ENCODE measurements at regions not wholly inside any gene's neighbourhood (a gene's known extent, or its start where the extent isn't known, plus 50 kb on each side); places are given as distances from the start of the nearest gene placed in this dataset.

- Histone ChIP-seq H3K27ac (ENCODE audit: low read length) (no peak overlapping the region), H3K9ac (ENCODE audit: low read length) (no peak overlapping the region), H3K79me2 (ENCODE audit: low read length) (no peaks in the 10 kb centered on the region), H4K20me1 (ENCODE audit: insufficient read depth, low read length) (no peaks in the 10 kb centered on the region), H3K27me3 (ENCODE audit: low read depth, low read length) (no peaks in the 10 kb centered on the region), H3K4me2 (ENCODE audit: low read length) (no peak overlapping the region), H3K4me3 (ENCODE audit: low read length) (no peak overlapping the region), H2AFZ (ENCODE audit: low read depth, low read length) (no peak overlapping the region), H3K9me3 (ENCODE audit: insufficient read depth, low read length) (no peaks in the 10 kb centered on the region), H3K36me3 (replicated peaks; ENCODE audit: low read depth, low read length) (no peaks in the 10 kb centered on the region), H3K4me1 (ENCODE audit: low read length) (no peaks in the 10 kb centered on the region)
- TF ChIP-seq EZH2phosphoT487 (IDR thresholded peaks at IDR 0.05; ENCODE audit: low read depth) (no peak), CTCF (IDR thresholded peaks at IDR 0.05; ENCODE audit: low read depth, low read length) (no peak)
These were observed 196.1 kb downstream of the ANAPC1 start for GRCh38 chr2:111687911-111688310.

GRCh38 chr2:111688482-111688881 lies 195.5 kb downstream of the ANAPC1 start:
- Histone ChIP-seq H3K4me2 (ENCODE audit: low read length) (no peak overlapping the region), H3K9ac (ENCODE audit: low read length) (no peak overlapping the region), H3K27me3 (ENCODE audit: low read depth, low read length) (no peaks in the 10 kb centered on the region), H4K20me1 (ENCODE audit: insufficient read depth, low read length) (no peaks in the 10 kb centered on the region), H3K36me3 (replicated peaks; ENCODE audit: low read depth, low read length) (no peaks in the 10 kb centered on the region), H3K4me1 (ENCODE audit: low read length) (no peaks in the 10 kb centered on the region), H2AFZ (ENCODE audit: low read depth, low read length) (no peak overlapping the region), H3K4me3 (ENCODE audit: low read length) (no peak overlapping the region), H3K9me3 (ENCODE audit: insufficient read depth, low read length) (no peaks in the 10 kb centered on the region), H3K79me2 (ENCODE audit: low read length) (no peaks in the 10 kb centered on the region), H3K27ac (ENCODE audit: low read length) (no peak overlapping the region)
- TF ChIP-seq EZH2phosphoT487 (IDR thresholded peaks at IDR 0.05; ENCODE audit: low read depth) (no peak), CTCF (IDR thresholded peaks at IDR 0.05; ENCODE audit: low read depth, low read length) (no peak)

- no peak for TF ChIP-seq EZH2phosphoT487 (IDR thresholded peaks at IDR 0.05; ENCODE audit: low read depth)
- no peak for TF ChIP-seq CTCF (IDR thresholded peaks at IDR 0.05; ENCODE audit: low read depth, low read length)
These were observed 194.8 kb downstream of the ANAPC1 start for GRCh38 chr2:111689174-111689573.

GRCh38 chr2:111689941-111690340 lies 194.1 kb downstream of the ANAPC1 start:
- Histone ChIP-seq H3K79me2 (ENCODE audit: low read length) (no peaks in the 10 kb centered on the region), H3K9me3 (ENCODE audit: insufficient read depth, low read length) (0 out of 2 replicates have a peak, but pooled peaks cover 2% of the 10 kb centered on the region), H3K4me3 (ENCODE audit: low read length) (no peak overlapping the region), H3K36me3 (replicated peaks; ENCODE audit: low read depth, low read length) (no peaks in the 10 kb centered on the region), H3K27me3 (ENCODE audit: low read depth, low read length) (peaks cover 4% of the 10 kb centered on the region; the same call in 1 of the 2 replicates), H3K9ac (ENCODE audit: low read length) (no peak overlapping the region), H2AFZ (ENCODE audit: low read depth, low read length) (no peak overlapping the region), H3K4me2 (ENCODE audit: low read length) (no peak overlapping the region), H3K4me1 (ENCODE audit: low read length) (no peaks in the 10 kb centered on the region), H4K20me1 (ENCODE audit: insufficient read depth, low read length) (no peaks in the 10 kb centered on the region), H3K27ac (ENCODE audit: low read length) (no peak overlapping the region)
- TF ChIP-seq EZH2phosphoT487 (IDR thresholded peaks at IDR 0.05; ENCODE audit: low read depth) (no peak), CTCF (IDR thresholded peaks at IDR 0.05; ENCODE audit: low read depth, low read length) (no peak)

More at GRCh38 chr2:111689174-111689573, 194.8 kb downstream of the ANAPC1 start:
- H3K4me3 ChIP-seq (ENCODE audit: low read length) = no peak overlapping the region
- no peaks in the 10 kb centered on the region for H3K79me2 ChIP-seq (ENCODE audit: low read length)
- no peaks in the 10 kb centered on the region for H3K4me1 ChIP-seq (ENCODE audit: low read length)
- no peak overlapping the region for H3K9ac ChIP-seq (ENCODE audit: low read length)
- no peaks in the 10 kb centered on the region for H3K27me3 ChIP-seq (ENCODE audit: low read depth, low read length)
- no peak overlapping the region for H3K27ac ChIP-seq (ENCODE audit: low read length)
- H3K9me3 ChIP-seq (ENCODE audit: insufficient read depth, low read length) = no peaks in the 10 kb centered on the region
- no peak overlapping the region for H2AFZ ChIP-seq (ENCODE audit: low read depth, low read length)
- H3K4me2 ChIP-seq (ENCODE audit: low read length) = no peak overlapping the region
- H4K20me1 ChIP-seq (ENCODE audit: insufficient read depth, low read length) = no peaks in the 10 kb centered on the region
- no peaks in the 10 kb centered on the region for H3K36me3 ChIP-seq (replicated peaks; ENCODE audit: low read depth, low read length)

All from OCI-LY3 (cell line).